ENCODE measurements at regions not wholly inside any gene's neighbourhood (a gene's known extent, or its start where the extent isn't known, plus 50 kb on each side); places are given as distances from the start of the nearest gene placed in this dataset.

DNA sequence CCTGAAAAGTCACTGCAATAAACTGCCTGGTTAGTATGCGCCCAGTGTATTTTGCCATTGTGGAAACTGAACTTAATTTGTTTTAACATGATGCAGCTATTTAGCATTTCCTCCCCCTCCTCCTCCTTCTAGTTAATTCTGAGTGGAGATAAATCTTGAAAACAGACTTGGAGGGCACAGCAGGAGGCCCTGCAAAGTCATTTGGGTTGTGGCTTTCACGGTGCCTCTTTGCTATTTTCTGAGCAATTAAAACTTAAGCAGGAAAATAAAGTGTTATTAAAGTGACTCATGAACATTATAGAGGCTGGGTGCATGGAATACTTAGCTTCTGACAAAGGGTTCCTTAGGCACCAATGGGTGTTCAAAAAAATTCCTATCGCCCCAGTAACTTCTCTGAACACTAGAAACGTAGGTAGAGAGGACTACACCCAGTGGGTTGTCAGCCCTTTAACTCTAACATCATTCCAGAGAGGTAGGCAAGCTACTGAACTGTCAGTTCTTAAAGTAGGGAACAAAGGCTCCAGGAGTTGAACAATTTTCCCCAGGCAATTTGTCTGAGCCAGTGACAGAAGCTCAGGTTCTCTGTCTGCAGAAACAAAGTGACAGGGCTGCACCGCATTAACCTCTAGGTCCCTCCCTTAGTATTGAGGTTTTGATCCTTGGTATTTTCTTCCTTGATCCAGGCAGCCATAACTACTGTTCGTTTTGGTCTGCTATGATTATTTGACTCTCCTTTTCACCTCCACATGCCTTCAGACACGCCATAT lies 158.3 kb upstream of the KIT start:
- no peak for TF ChIP-seq POLR2AphosphoS5 (IDR thresholded peaks at IDR 0.05)
- Histone ChIP-seq H3K4me1 (no peaks in the 10 kb centered on the region), H3K9me3 (no peaks in the 10 kb centered on the region), H3K27ac (no peak overlapping the region), H3K4me3 (no peak overlapping the region), H3K36me3 (no peaks in the 10 kb centered on the region), H3K27me3 (no peaks in the 10 kb centered on the region)
- ATAC-seq = no peak
- 41 to 51% methylated on average over 4 to 7 of the region's 7 CpGs for WGBS, 2 donors (ENCODE audit: low coverage in 1 of 2)

DNA sequence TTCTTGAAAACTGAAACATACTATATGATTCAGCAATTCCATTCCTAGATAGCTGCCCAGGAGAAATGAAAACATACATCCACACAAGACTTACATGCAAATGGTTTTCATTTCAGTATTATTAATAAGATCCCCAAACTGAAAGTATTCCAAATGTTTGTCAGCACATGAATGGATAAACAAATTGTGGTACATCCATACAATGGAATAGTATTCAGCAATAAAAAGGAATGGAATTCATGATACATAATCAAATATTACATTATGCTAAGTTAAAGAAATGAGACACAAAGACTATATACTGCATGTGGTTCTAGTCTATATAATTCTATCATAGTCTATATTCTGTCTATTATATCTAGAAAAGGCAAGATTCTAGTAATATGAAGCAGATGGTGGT lies 152.4 kb upstream of the KIT start:
- H3K4me3 ChIP-seq = no peak overlapping the region
- no peak for ATAC-seq
- no peaks in the 10 kb centered on the region for H3K36me3 ChIP-seq

DNA sequence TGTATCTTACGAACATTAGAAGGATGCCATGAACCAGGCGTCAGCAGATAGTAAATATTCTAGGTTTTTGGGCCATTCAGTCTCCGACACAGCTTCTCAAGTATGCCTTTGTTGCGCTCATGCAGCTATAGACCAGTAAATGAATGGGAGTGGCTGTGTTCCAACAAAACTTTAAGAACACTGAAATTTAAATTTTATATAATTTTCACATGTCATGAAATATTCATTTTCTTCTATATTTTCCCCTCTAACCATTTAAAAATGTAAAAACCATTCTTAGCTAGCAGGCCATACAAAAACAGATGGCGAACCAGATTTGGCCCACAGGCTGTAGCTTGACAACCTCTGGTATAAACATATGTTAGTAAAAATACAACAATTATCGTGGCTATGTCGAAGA lies 151.8 kb upstream of the KIT start:
- H3K4me1 ChIP-seq = no peaks in the 10 kb centered on the region
- ATAC-seq = no peak
- WGBS, 2 donors (ENCODE audit: low coverage in 1 of 2) = 85 to 91% methylated on average over 7 of the region's 7 CpGs
- H3K4me3 ChIP-seq = no peak overlapping the region
- TF ChIP-seq EP300 (IDR thresholded peaks at IDR 0.05) = no peak
- peaks cover 0 to 14% (median 0%) of the 10 kb centered on the region in 3 donors for H3K9me3 ChIP-seq
- H3K36me3 ChIP-seq = no peaks in the 10 kb centered on the region
- H3K27ac ChIP-seq = no peak overlapping the region
- no peaks in the 10 kb centered on the region for H3K27me3 ChIP-seq

More for the DNA sequence above, 152.4 kb upstream of the KIT start:
- H3K27me3 ChIP-seq = no peaks in the 10 kb centered on the region
- peaks cover 0 to 14% (median 0%) of the 10 kb centered on the region in 3 donors for H3K9me3 ChIP-seq
- TF ChIP-seq, protein P1, sequence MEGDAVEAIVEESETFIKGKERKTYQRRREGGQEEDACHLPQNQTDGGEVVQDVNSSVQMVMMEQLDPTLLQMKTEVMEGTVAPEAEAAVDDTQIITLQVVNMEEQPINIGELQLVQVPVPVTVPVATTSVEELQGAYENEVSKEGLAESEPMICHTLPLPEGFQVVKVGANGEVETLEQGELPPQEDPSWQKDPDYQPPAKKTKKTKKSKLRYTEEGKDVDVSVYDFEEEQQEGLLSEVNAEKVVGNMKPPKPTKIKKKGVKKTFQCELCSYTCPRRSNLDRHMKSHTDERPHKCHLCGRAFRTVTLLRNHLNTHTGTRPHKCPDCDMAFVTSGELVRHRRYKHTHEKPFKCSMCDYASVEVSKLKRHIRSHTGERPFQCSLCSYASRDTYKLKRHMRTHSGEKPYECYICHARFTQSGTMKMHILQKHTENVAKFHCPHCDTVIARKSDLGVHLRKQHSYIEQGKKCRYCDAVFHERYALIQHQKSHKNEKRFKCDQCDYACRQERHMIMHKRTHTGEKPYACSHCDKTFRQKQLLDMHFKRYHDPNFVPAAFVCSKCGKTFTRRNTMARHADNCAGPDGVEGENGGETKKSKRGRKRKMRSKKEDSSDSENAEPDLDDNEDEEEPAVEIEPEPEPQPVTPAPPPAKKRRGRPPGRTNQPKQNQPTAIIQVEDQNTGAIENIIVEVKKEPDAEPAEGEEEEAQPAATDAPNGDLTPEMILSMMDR (IDR thresholded peaks at IDR 0.05) = no peak
- no peak for TF ChIP-seq POLR2AphosphoS5 (IDR thresholded peaks at IDR 0.05)
- TF ChIP-seq POLR2A (IDR thresholded peaks at IDR 0.05) = no peak
- TF ChIP-seq EP300 (IDR thresholded peaks at IDR 0.05) = no peak
- no peak overlapping the region for H3K27ac ChIP-seq
- no peaks in the 10 kb centered on the region for H3K4me1 ChIP-seq

DNA sequence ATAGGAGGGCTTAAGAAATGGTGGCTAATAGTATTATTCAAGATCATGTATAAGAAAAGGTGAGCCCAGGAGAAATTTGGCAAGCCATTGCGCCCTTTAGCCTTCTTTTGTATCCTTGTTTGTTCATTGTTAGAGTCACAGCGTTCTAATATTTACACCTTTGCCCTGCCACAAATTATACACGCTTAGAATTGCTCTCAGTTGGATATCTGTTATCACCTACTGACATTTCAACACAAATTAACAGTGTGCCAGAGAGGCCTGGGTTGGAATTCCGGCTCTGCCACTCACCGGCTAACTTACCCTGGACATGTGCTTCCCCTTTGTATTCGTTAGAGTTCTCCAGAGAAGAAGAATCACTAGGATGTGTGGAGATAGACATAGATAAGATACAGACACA lies 148.7 kb upstream of the KIT start:
- Histone ChIP-seq H3K27me3 (no peaks in the 10 kb centered on the region), H3K4me1 (no peaks in the 10 kb centered on the region), H3K27ac (no peak overlapping the region), H3K36me3 (no peaks in the 10 kb centered on the region), H3K9me3 (peaks cover 0 to 14% (median 0%) of the 10 kb centered on the region in 3 donors), H3K4me3 (no peak overlapping the region)
- no peak for ATAC-seq
- TF ChIP-seq POLR2AphosphoS5 (IDR thresholded peaks at IDR 0.05) = no peak
- no peak for TF ChIP-seq POLR2A (IDR thresholded peaks at IDR 0.05)
- no peak for TF ChIP-seq EP300 (IDR thresholded peaks at IDR 0.05)
- TF ChIP-seq, protein P1 (IDR thresholded peaks at IDR 0.05) = no peak
- WGBS, 2 donors (ENCODE audit: low coverage in 1 of 2) = 75 to 88% methylated on average over 6 of the region's 6 CpGs

DNA sequence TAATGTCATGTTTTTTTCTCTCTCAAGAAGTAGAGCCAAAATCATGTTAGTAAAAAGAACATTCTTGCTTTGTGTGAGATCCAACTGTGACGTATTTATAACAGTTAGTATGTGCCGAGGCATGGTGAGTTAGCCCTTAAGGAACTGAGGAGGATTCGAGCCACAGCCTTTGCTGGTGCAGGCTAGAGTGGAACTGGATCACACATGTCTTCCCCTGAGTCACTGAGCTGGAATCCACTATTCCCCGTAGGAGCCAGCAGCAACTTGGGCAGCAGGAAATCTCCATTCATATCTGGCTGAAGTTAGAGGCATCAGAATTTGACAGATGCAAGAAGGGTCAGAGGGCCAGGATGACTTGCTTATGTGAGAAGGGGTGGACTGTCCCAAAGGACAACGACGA lies 144.6 kb upstream of the KIT start:
- H3K27me3 ChIP-seq = no peaks in the 10 kb centered on the region
- H3K27ac ChIP-seq = no peak overlapping the region
- H3K9me3 ChIP-seq = no peaks in the 10 kb centered on the region
- no peak overlapping the region for H3K4me3 ChIP-seq
- no peaks in the 10 kb centered on the region for H3K36me3 ChIP-seq
- peak; percentile 80 for ATAC-seq
- TF ChIP-seq EP300 (IDR thresholded peaks at IDR 0.05) (no peak), POLR2A (IDR thresholded peaks at IDR 0.05) (no peak), POLR2AphosphoS5 (IDR thresholded peaks at IDR 0.05) (no peak)
- TF ChIP-seq, protein P1 (IDR thresholded peaks at IDR 0.05) = no peak
- WGBS, 2 donors (ENCODE audit: low coverage in 1 of 2) = 42 to 43% methylated on average over 3 to 5 of the region's 6 CpGs
- H3K4me1 ChIP-seq = no peaks in the 10 kb centered on the region

DNA sequence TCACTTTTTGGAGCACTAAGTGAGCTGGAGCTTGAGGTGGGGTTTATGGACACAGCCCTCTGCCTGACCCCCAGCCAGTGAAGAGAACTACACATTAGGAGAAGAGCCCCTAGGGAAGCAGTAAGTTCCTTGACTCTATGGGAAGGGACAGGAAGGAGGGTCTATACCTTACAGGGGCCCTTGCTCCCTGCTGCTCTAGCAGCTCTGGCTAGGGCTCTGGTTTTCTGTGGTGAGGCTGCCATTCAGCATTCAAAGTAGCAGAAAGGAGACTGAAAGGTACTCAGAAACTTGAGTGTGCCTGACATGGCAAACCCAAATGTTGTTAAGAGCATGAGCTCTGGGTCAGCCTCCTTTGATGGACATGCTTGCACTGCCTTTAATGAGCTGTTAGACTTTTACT lies 144.0 kb upstream of the KIT start:
- TF ChIP-seq, protein P1 (IDR thresholded peaks at IDR 0.05) = no peak
- TF ChIP-seq POLR2AphosphoS5 (IDR thresholded peaks at IDR 0.05) = no peak
- TF ChIP-seq POLR2A (IDR thresholded peaks at IDR 0.05) = no peak
- TF ChIP-seq EP300 (IDR thresholded peaks at IDR 0.05) = no peak
- H3K9me3 ChIP-seq = no peaks in the 10 kb centered on the region
- no peaks in the 10 kb centered on the region for H3K36me3 ChIP-seq
- H3K4me3 ChIP-seq = no peak overlapping the region
- H3K4me1 ChIP-seq = no peaks in the 10 kb centered on the region
- H3K27ac ChIP-seq = no peak overlapping the region
- ATAC-seq = no peak
- H3K27me3 ChIP-seq = no peaks in the 10 kb centered on the region
